ENCODE measurements at regions not wholly inside any gene's neighbourhood (a gene's known extent, or its start where the extent isn't known, plus 50 kb on each side); places are given as distances from the start of the nearest gene placed in this dataset.
"Not testable (repeated sequence)": the region's sequence is repeated elsewhere in the genome, so short reads cannot be mapped to it uniquely, and the experiment has no call there.

DNA sequence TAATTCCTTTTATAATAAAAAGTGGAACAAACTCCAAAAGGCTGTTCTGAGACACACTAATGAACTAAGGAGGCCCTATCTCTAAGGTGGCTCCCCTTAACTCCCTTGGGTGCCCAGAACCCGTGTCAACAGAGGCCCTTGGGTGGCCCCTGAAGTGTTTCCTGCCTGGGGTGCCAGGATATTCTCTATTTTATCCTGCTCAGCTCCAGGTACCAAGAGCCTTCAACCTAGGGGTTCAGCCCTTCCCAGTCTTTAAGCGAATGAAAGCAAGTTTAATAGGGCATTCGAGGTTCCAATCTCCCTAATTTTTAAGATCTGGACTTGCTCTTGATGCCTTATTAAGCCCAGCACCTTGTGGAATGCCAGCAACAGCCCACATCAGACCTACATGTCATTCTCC is 64.4 kb upstream of the MYO3A start:
- no peak for TF ChIP-seq CTCF (IDR thresholded peaks at IDR 0.05; ENCODE audit: insufficient read depth, missing control alignments)
- DNase-seq (ENCODE audit: insufficient read length, low spot score) (no peak), FAIRE-seq (no peak)

GRCh38 chr10:25874402-25874801 is 59.6 kb upstream of the MYO3A start:
- not testable (repeated sequence) for FAIRE-seq; DNase-seq (ENCODE audit: insufficient read length, low spot score)

DNA sequence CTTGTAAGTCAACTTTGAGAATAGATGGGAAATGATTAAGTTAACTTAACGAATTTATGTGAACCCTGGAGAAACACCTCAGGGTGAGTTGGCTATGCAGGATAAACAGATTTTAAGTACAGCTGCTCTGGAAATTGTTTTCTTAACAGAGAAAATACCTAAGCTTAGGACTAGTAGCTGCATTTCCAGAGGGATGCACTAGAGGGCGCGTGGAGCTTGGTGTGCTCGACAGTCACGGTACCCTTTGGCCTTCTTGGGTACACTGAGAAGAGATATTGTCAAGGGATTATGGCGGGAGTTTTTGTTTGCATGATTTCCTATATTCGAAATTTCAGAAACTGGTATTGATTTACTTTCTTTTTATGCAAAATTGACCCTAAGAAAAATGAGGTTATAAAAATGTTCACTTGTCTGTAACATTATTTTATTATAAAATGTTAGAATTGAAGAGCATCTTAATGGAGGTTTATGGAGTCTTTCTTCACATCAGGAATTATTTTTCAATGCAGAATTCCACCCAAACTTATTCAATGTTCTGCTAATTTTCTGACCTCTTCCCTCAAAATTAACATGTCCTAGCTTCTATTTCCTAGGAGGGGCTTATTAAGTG is 58.4 kb upstream of the MYO3A start:
- peak; percentile 77 for FAIRE-seq
- peak; percentile 95 for TF ChIP-seq CTCF (IDR thresholded peaks at IDR 0.05; ENCODE audit: insufficient read depth, missing control alignments)
- DNase-seq (ENCODE audit: insufficient read length, low spot score) = peak; percentile 19

DNA sequence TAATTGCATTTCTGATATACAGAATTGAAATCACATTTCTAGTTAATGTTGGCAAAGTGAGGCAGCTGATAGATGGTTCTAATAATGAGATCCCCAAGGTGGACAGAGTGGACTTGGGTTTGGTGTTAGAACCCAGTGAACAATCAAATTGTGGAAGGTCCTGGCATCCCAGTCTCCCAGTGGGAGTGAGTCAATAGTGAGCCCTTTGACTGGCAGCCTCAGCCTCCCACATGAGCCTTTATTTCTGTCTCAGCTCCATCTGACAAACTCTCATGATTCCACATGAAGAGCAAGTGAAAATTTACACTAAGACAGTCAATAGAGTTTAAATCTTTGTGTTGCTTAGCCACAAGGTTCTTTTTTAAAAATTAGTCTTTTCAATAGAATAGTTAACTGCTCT is 56.7 kb upstream of the MYO3A start:
- no peak for FAIRE-seq
- no peak for TF ChIP-seq CTCF (IDR thresholded peaks at IDR 0.05; ENCODE audit: insufficient read depth, missing control alignments)
- no peak for DNase-seq (ENCODE audit: insufficient read length, low spot score)

All from D721Med (cell line).